Activated CD4-positive, CD25-positive, alpha-beta regulatory T cell (primary cell): ENCODE measurements at regions not wholly inside any gene's neighbourhood (a gene's known extent, or its start where the extent isn't known, plus 50 kb on each side); places are given as distances from the start of the nearest gene placed in this dataset.

Experiments used
- DNase-seq, 4 experiments: peaks; one replicate each; lab custom pipeline; 2025; lab: John Stamatoyannopoulos, UW

DNA sequence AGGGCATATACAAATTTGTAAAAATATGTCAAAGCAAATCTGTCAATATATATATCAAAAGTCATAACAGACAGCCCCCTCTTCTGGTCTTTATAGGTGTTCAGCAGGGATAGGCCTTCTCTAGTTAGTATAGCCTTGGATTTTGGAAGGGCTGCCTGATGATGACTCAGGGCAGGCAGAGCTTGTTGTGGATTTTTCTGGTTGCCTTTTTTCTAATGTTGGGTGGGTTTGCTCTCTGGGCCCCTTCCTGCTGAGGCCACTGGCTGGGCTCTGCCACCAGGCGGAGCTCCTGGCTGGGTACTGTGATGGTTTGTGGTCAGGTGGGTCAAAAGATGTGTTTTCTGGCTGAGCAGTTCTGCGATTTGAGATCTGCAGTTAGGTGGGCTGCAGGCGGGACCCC, 294.2 kb downstream of the GRIA2 start:
- no peak for DNase-seq

DNA sequence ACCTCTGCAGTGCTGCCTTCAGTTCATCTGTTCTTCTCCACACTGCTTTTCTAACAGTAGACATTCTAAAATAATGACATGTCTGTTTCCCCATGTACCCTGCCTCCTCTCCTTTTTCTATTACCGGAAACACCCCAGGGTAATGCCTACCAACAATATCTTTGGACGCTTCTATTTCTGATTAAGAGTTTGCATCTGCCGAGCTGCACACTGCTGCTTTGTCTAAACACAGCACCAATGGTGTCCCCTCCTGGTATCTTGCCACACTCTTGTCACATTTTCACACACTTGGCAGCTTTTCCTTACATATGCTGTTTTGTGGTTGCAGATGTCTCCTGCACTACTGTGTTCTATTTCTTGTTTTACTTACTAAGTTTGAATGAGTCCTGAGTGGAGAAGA, 288.8 kb downstream of the GRIA2 start:
- DNase-seq, result no peak

DNA sequence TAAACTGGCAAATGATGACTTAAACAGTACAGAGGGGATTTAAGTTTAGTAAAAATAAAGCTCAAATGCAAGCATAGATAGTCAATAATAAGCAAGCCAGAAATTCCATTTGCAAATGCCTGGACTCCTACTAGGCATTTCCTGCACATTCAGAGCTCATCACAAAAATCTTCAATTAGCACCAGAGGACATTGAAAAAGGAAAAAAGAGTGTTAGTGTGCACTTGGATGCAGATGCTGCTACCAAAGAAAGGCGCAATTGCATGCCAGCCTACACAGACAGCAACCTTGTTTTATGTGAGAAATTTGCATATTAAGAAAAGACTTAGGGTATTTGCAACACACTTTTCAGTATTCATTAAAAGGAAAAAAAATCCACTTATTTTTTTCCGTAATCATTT, 282.1 kb downstream of the GRIA2 start:
- DNase-seq, result no peak

DNA sequence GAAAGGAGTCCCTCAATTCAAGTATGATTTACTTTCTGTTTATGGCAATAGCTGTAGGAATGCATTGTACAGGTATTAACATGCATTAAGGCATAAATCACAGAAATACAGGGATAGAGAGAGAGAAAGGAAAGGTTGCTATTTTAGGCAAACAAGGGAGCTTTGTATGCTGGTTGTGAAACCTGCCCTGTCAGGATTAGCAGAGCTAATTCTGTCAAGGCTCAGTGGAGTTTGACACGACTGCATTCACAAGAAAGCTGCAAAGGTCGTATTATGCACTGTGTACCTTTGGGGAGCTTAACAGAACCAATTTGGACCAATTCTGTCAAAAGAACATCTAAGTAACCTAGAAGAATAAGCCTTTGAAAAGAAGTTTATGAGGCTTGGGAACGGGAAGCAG, 239.3 kb downstream of the GRIA2 start:
- DNase-seq, result no peak

DNA sequence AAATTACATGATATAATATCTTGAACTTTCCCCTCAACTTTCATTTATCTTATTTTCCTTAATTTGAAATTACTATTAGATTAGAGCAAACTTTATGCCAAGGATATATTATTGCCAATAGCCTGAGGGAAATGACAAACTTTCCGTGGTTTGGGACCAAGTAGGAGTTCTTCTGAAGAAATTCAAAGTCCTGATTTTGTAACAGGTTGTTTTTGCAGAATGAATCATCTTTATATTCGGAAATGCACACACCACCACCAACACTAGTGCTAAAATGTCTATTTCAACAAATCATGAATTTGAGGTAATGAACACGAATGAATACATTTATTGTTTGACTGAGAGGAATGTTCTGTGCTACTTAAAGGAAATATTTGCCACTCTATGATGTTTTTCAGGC, 226.7 kb downstream of the GRIA2 start:
- DNase-seq, result no peak

DNA sequence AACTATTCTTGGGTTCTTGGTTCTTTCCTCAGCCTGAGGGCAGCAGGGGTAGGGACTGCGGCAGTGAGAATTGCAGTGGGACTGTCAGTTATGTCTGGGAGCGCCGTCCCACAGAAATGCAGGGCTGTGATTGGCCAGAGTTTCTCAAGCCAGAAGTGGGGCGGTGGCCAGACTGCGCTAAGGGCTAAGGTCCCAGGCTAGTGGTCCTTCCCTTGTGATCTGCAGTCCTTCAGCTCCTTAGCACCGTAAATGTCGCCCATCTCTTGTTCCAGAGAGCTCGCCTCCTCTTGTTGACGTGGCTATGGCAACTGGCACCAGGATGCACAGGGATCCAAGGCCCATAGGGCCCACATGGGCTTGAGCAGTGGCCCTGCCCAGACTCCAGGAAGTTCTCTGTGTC, 223.5 kb downstream of the GRIA2 start:
- no peak for DNase-seq

DNA sequence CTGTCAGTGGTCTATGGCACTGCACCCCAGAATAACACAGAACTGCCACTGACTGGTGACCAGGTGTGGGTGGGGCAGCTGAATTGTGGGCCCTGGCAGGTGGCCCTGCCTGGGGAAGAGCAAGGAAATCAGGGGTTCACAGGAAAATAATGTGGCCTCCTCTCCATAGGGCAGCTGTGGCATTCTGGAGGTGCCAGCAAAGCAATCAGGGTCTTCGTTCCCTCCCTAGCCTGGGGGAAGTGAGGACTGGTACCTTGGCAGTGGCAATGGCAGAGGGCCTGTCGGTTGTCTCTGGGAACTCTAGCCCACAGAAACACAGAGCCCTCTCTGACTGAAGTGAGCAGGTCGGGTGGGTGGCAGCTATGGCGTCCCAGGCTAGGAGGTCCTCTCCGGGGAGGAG, 223.0 kb downstream of the GRIA2 start:
- DNase-seq, result no peak

DNA sequence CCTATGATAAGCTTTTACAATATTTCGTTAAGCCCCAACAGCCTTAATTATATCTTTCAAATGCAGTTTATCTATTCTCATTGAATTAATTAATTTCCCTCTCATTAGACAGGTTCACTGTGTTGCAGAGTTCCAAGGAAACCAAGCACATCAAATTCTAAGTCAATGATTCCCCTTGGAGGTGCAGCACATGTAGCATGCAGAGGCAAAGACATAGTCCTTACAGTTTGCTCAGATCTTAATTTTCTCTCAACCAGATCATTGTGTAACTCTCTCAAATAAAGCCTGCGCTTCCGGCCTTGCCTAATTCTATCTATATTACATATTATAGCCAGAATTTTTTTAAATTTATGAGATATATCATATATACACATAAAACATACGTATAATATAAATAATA, 205.4 kb downstream of the GRIA2 start:
- DNase-seq, result no peak

DNA sequence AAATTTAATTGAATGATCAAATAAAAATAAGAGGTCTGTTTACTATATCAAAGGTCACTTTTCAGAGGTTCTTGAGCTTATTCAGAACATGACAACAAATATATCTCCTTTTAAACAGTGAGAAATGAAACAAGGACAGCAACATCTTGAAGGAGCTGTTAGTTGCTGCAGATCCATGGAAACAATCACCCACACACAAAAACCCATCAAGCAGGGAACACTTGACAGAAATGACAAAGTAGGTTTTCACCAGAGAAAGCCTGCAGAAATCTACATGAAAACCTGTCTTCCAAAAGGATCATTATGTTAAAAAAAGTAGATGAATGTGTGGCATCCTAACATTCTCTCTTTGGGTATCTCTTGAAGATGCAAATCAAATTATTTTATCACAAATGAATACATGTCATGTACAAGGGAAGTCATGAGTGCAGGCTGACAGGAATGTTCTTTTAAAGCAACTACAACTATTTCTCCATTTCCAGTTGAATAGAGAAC, 203.0 kb downstream of the GRIA2 start:
- no peak for DNase-seq

DNA sequence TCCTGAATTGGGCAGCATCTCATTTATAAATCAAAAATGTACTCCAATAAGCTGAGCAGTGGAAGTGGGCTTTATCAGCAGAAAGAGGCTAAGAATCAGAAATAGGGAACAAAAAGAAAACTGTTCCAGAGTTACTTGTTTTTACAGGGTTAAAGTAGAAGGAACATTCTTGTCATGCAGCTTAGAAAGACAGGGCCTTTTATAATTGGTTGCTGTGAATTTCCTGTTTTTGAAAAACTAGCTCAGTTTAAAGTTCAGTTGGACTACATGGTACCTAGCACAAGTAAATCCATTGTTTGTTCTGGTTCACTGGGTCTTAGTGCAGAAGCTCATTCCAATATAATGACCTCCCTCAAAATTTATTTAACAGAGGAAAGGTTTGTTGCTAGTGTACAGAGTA, 200.8 kb downstream of the GRIA2 start:
- DNase-seq, result no peak
